ENCODE measurements at regions not wholly inside any gene's neighbourhood (a gene's known extent, or its start where the extent isn't known, plus 50 kb on each side); places are given as distances from the start of the nearest gene placed in this dataset.

GRCh38 chr2:45130736-45131135 is 121.5 kb upstream of the SIX2 start:
- no peak overlapping the region for H3K4me3 ChIP-seq (ENCODE audit: low read depth, low read length)
- no peaks in the 10 kb centered on the region for H3K27me3 ChIP-seq (ENCODE audit: control insufficient read depth, insufficient read depth, low read length)
- 80% methylated on average over 1 of the region's 2 CpGs for WGBS (ENCODE audit: insufficient coverage)
- no peak overlapping the region for H3K27ac ChIP-seq (ENCODE audit: low read depth, low read length)
- no peaks in the 10 kb centered on the region for H3K36me3 ChIP-seq (ENCODE audit: control insufficient read depth, insufficient read depth, low read length)
- no peak for DNase-seq (ENCODE audit: low read depth in 4 of 6, low spot score in 6 of 6)
- H3K4me1 ChIP-seq (ENCODE audit: control insufficient read depth, insufficient read depth, low read length) = no peaks in the 10 kb centered on the region
- H3K9me3 ChIP-seq (ENCODE audit: control insufficient read depth, insufficient read depth, low read length) = no peaks in the 10 kb centered on the region

- H3K27me3 ChIP-seq (ENCODE audit: control insufficient read depth, insufficient read depth, low read length) = no peaks in the 10 kb centered on the region
- no peaks in the 10 kb centered on the region for H3K9me3 ChIP-seq (ENCODE audit: control insufficient read depth, insufficient read depth, low read length)
- WGBS (ENCODE audit: insufficient coverage) = 43% methylated on average over 1 of the region's 1 CpG
- H3K4me1 ChIP-seq (ENCODE audit: control insufficient read depth, insufficient read depth, low read length) = no peaks in the 10 kb centered on the region
- DNase-seq (ENCODE audit: low read depth in 4 of 6, low spot score in 6 of 6) = peak in 1 of 6 donors; percentile 15
- no peak overlapping the region for H3K4me3 ChIP-seq (ENCODE audit: low read depth, low read length)
- H3K27ac ChIP-seq (ENCODE audit: low read depth, low read length) = no peak overlapping the region
- H3K36me3 ChIP-seq (ENCODE audit: control insufficient read depth, insufficient read depth, low read length) = no peaks in the 10 kb centered on the region
Measured at GRCh38 chr2:45128580-45128997, 119.3 kb upstream of the SIX2 start.

- Histone ChIP-seq H3K4me1 (ENCODE audit: control insufficient read depth, insufficient read depth, low read length) (no peaks in the 10 kb centered on the region), H3K27me3 (ENCODE audit: control insufficient read depth, insufficient read depth, low read length) (no peaks in the 10 kb centered on the region), H3K4me3 (ENCODE audit: low read depth, low read length) (no peak overlapping the region), H3K9me3 (ENCODE audit: control insufficient read depth, insufficient read depth, low read length) (no peaks in the 10 kb centered on the region), H3K36me3 (ENCODE audit: control insufficient read depth, insufficient read depth, low read length) (no peaks in the 10 kb centered on the region), H3K27ac (ENCODE audit: low read depth, low read length) (no peak overlapping the region)
- DNase-seq (ENCODE audit: low read depth in 4 of 6, low spot score in 6 of 6) = no peak
- 90% methylated on average over 2 of the region's 4 CpGs for WGBS (ENCODE audit: insufficient coverage)
Measured at GRCh38 chr2:45127891-45128290, 118.6 kb upstream of the SIX2 start.

GRCh38 chr2:45127321-45127720 is 118.1 kb upstream of the SIX2 start:
- WGBS (ENCODE audit: insufficient coverage) = 88% methylated on average over 5 of the region's 6 CpGs
- Histone ChIP-seq H3K9me3 (ENCODE audit: control insufficient read depth, insufficient read depth, low read length) (no peaks in the 10 kb centered on the region), H3K36me3 (ENCODE audit: control insufficient read depth, insufficient read depth, low read length) (no peaks in the 10 kb centered on the region), H3K4me1 (ENCODE audit: control insufficient read depth, insufficient read depth, low read length) (no peaks in the 10 kb centered on the region), H3K27ac (ENCODE audit: low read depth, low read length) (no peak overlapping the region), H3K27me3 (ENCODE audit: control insufficient read depth, insufficient read depth, low read length) (no peaks in the 10 kb centered on the region), H3K4me3 (ENCODE audit: low read depth, low read length) (no peak overlapping the region)
- no peak for DNase-seq (ENCODE audit: low read depth in 4 of 6, low spot score in 6 of 6)

GRCh38 chr2:45125232-45125631 is 116.0 kb upstream of the SIX2 start:
- H3K27ac ChIP-seq (ENCODE audit: low read depth, low read length) = no peak overlapping the region
- H3K4me1 ChIP-seq (ENCODE audit: control insufficient read depth, insufficient read depth, low read length) = no peaks in the 10 kb centered on the region
- H3K36me3 ChIP-seq (ENCODE audit: control insufficient read depth, insufficient read depth, low read length) = no peaks in the 10 kb centered on the region
- H3K9me3 ChIP-seq (ENCODE audit: control insufficient read depth, insufficient read depth, low read length) = no peaks in the 10 kb centered on the region
- no peak overlapping the region for H3K4me3 ChIP-seq (ENCODE audit: low read depth, low read length)
- no peaks in the 10 kb centered on the region for H3K27me3 ChIP-seq (ENCODE audit: control insufficient read depth, insufficient read depth, low read length)
- DNase-seq (ENCODE audit: low read depth in 4 of 6, low spot score in 6 of 6) = no peak
- WGBS (ENCODE audit: insufficient coverage) = 100% methylated on average over 1 of the region's 4 CpGs

- H3K9me3 ChIP-seq (ENCODE audit: control insufficient read depth, insufficient read depth, low read length) = no peaks in the 10 kb centered on the region
- no peaks in the 10 kb centered on the region for H3K27me3 ChIP-seq (ENCODE audit: control insufficient read depth, insufficient read depth, low read length)
- WGBS (ENCODE audit: insufficient coverage) = 100% methylated on average over 1 of the region's 5 CpGs
- H3K4me1 ChIP-seq (ENCODE audit: control insufficient read depth, insufficient read depth, low read length) = no peaks in the 10 kb centered on the region
- no peak overlapping the region for H3K4me3 ChIP-seq (ENCODE audit: low read depth, low read length)
- H3K27ac ChIP-seq (ENCODE audit: low read depth, low read length) = no peak overlapping the region
- H3K36me3 ChIP-seq (ENCODE audit: control insufficient read depth, insufficient read depth, low read length) = no peaks in the 10 kb centered on the region
- no peak for DNase-seq (ENCODE audit: low read depth in 4 of 6, low spot score in 6 of 6)
Measured at GRCh38 chr2:45124456-45124855, 115.2 kb upstream of the SIX2 start.

- Histone ChIP-seq H3K9me3 (ENCODE audit: control insufficient read depth, insufficient read depth, low read length) (no peaks in the 10 kb centered on the region), H3K4me1 (ENCODE audit: control insufficient read depth, insufficient read depth, low read length) (no peaks in the 10 kb centered on the region), H3K27me3 (ENCODE audit: control insufficient read depth, insufficient read depth, low read length) (no peaks in the 10 kb centered on the region), H3K27ac (ENCODE audit: low read depth, low read length) (no peak overlapping the region), H3K4me3 (ENCODE audit: low read depth, low read length) (no peak overlapping the region), H3K36me3 (ENCODE audit: control insufficient read depth, insufficient read depth, low read length) (no peaks in the 10 kb centered on the region)
- no peak for DNase-seq (ENCODE audit: low read depth in 4 of 6, low spot score in 6 of 6)
- 100% methylated on average over 5 of the region's 6 CpGs for WGBS (ENCODE audit: insufficient coverage)
Measured at GRCh38 chr2:45123521-45124191, 114.4 kb upstream of the SIX2 start.

- 86% methylated on average over 2 of the region's 2 CpGs for WGBS (ENCODE audit: insufficient coverage)
- no peaks in the 10 kb centered on the region for H3K4me1 ChIP-seq (ENCODE audit: control insufficient read depth, insufficient read depth, low read length)
- DNase-seq (ENCODE audit: low read depth in 4 of 6, low spot score in 6 of 6) = no peak
- no peak overlapping the region for H3K4me3 ChIP-seq (ENCODE audit: low read depth, low read length)
- H3K9me3 ChIP-seq (ENCODE audit: control insufficient read depth, insufficient read depth, low read length) = no peaks in the 10 kb centered on the region
- no peak overlapping the region for H3K27ac ChIP-seq (ENCODE audit: low read depth, low read length)
- H3K36me3 ChIP-seq (ENCODE audit: control insufficient read depth, insufficient read depth, low read length) = no peaks in the 10 kb centered on the region
- no peaks in the 10 kb centered on the region for H3K27me3 ChIP-seq (ENCODE audit: control insufficient read depth, insufficient read depth, low read length)
Measured at GRCh38 chr2:45123065-45123464, 113.8 kb upstream of the SIX2 start.

- no peak for DNase-seq (ENCODE audit: low read depth in 4 of 6, low spot score in 6 of 6)
- Histone ChIP-seq H3K27ac (ENCODE audit: low read depth, low read length) (no peak overlapping the region), H3K36me3 (ENCODE audit: control insufficient read depth, insufficient read depth, low read length) (no peaks in the 10 kb centered on the region), H3K4me3 (ENCODE audit: low read depth, low read length) (no peak overlapping the region), H3K9me3 (ENCODE audit: control insufficient read depth, insufficient read depth, low read length) (no peaks in the 10 kb centered on the region), H3K27me3 (ENCODE audit: control insufficient read depth, insufficient read depth, low read length) (no peaks in the 10 kb centered on the region), H3K4me1 (ENCODE audit: control insufficient read depth, insufficient read depth, low read length) (no peaks in the 10 kb centered on the region)
- 68% methylated on average over 3 of the region's 5 CpGs for WGBS (ENCODE audit: insufficient coverage)
Measured at GRCh38 chr2:45121236-45121927, 112.1 kb upstream of the SIX2 start.

GRCh38 chr2:45120546-45120945 is 111.3 kb upstream of the SIX2 start:
- DNase-seq (ENCODE audit: low read depth in 4 of 6, low spot score in 6 of 6) = peak in 1 of 6 donors; percentile 9
- no peaks in the 10 kb centered on the region for H3K27me3 ChIP-seq (ENCODE audit: control insufficient read depth, insufficient read depth, low read length)
- H3K27ac ChIP-seq (ENCODE audit: low read depth, low read length) = no peak overlapping the region
- H3K36me3 ChIP-seq (ENCODE audit: control insufficient read depth, insufficient read depth, low read length) = no peaks in the 10 kb centered on the region
- H3K4me3 ChIP-seq (ENCODE audit: low read depth, low read length) = no peak overlapping the region
- H3K4me1 ChIP-seq (ENCODE audit: control insufficient read depth, insufficient read depth, low read length) = no peaks in the 10 kb centered on the region
- H3K9me3 ChIP-seq (ENCODE audit: control insufficient read depth, insufficient read depth, low read length) = no peaks in the 10 kb centered on the region
